HS-5 (cell line): ENCODE measurements at regions not wholly inside any gene's neighbourhood (a gene's known extent, or its start where the extent isn't known, plus 50 kb on each side); places are given as distances from the start of the nearest gene placed in this dataset.

ENCODE experiments used
- DNase-seq: peaks from one replicate; pipeline ENCODE4 v3.0.0-alpha.2; 2012; ENCODE audit warnings: low read depth

GRCh38 chr5:51449026-51449425 is 65.8 kb downstream of the ISL1 start:
- DNase-seq, result peak; percentile 19

- no peak for DNase-seq
Observed at GRCh38 chr5:51452562-51452961, 69.3 kb downstream of the ISL1 start.

GRCh38 chr5:51465165-51465564 is 81.9 kb downstream of the ISL1 start:
- no peak for DNase-seq

GRCh38 chr5:51466214-51466613 is 83.0 kb downstream of the ISL1 start:
- DNase-seq, result no peak

GRCh38 chr5:51468196-51468595 is 84.9 kb downstream of the ISL1 start:
- no peak for DNase-seq

- no peak for DNase-seq
Observed at GRCh38 chr5:51471630-51472029, 88.4 kb downstream of the ISL1 start.

GRCh38 chr5:51472472-51472871 is 89.2 kb downstream of the ISL1 start:
- no peak for DNase-seq

- no peak for DNase-seq
Observed at GRCh38 chr5:51475628-51476027, 92.4 kb downstream of the ISL1 start.

- no peak for DNase-seq
Observed at GRCh38 chr5:51476431-51476830, 93.2 kb downstream of the ISL1 start.

GRCh38 chr5:51479840-51480239 is 96.6 kb downstream of the ISL1 start:
- no peak for DNase-seq

GRCh38 chr5:51484326-51484725 is 101.1 kb downstream of the ISL1 start:
- no peak for DNase-seq

GRCh38 chr5:51486158-51486557 is 102.9 kb downstream of the ISL1 start:
- no peak for DNase-seq

GRCh38 chr5:51487952-51488351 is 104.7 kb downstream of the ISL1 start:
- no peak for DNase-seq

GRCh38 chr5:51488803-51489642 is 105.8 kb downstream of the ISL1 start:
- DNase-seq, result no peak

GRCh38 chr5:51494821-51495220 is 111.6 kb downstream of the ISL1 start:
- no peak for DNase-seq

GRCh38 chr5:51495672-51496071 is 112.4 kb downstream of the ISL1 start:
- peak; percentile 76 for DNase-seq

- DNase-seq, result no peak
Observed at GRCh38 chr5:51517838-51518237, 134.6 kb downstream of the ISL1 start.

- DNase-seq, result no peak
Observed at GRCh38 chr5:51518607-51519006, 135.4 kb downstream of the ISL1 start.

GRCh38 chr5:51521583-51521982 is 138.3 kb downstream of the ISL1 start:
- DNase-seq, result no peak

- DNase-seq, result no peak
Observed at GRCh38 chr5:51539232-51539631, 156.0 kb downstream of the ISL1 start.

- no peak for DNase-seq
Observed at GRCh38 chr5:51544031-51544785, 161.0 kb downstream of the ISL1 start.

- peak; percentile 8 for DNase-seq
Observed at GRCh38 chr5:51556833-51557232, 173.6 kb downstream of the ISL1 start.

GRCh38 chr5:51558682-51559081 is 175.4 kb downstream of the ISL1 start:
- no peak for DNase-seq
